HG02798 (cell line): ENCODE measurements at regions not wholly inside any gene's neighbourhood (a gene's known extent, or its start where the extent isn't known, plus 50 kb on each side); places are given as distances from the start of the nearest gene placed in this dataset.
"Not testable (repeated sequence)": the region's sequence is repeated elsewhere in the genome, so short reads cannot be mapped to it uniquely, and the experiment has no call there.

Source experiments
- ATAC-seq: cut with Tn5 transposase; IDR thresholded peaks from one replicate; pipeline ENCODE4 v1.9.1; 2021; ENCODE audit warnings: mild to moderate bottlenecking; ENCODE audit not compliant: unreplicated experiment, poor library complexity

GRCh38 chr13:101003566-101003965 lies 329.0 kb upstream of the TMTC4 start:
- ATAC-seq: no peak

DNA sequence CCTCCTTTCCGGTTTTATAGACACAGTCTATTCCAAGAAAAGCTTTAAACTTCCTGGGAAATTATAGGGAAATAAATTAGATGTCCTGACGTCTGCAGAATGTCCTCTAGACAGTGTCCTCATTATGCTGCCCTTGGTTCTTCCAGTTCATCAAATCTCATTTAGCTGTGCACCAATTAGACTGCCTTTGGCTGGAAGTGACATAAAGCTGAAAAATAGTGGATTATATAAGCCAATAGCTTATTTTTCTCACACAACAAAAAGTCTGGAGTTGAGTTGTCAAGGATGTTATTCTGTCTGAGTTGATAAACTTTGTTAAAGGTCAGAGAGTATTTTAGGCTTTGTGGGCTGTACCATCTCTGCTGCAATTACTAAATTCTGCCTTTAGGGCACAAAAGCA lies 314.8 kb upstream of the TMTC4 start:
- no peak for ATAC-seq

GRCh38 chr13:100988921-100989320 lies 314.3 kb upstream of the TMTC4 start:
- ATAC-seq: no peak

- ATAC-seq: no peak
Measured at GRCh38 chr13:100987948-100988347, 313.4 kb upstream of the TMTC4 start.

GRCh38 chr13:100986571-100986970 lies 312.0 kb upstream of the TMTC4 start:
- no peak for ATAC-seq

- ATAC-seq: no peak
Measured at GRCh38 chr13:100984085-100984705, 309.6 kb upstream of the TMTC4 start.

DNA sequence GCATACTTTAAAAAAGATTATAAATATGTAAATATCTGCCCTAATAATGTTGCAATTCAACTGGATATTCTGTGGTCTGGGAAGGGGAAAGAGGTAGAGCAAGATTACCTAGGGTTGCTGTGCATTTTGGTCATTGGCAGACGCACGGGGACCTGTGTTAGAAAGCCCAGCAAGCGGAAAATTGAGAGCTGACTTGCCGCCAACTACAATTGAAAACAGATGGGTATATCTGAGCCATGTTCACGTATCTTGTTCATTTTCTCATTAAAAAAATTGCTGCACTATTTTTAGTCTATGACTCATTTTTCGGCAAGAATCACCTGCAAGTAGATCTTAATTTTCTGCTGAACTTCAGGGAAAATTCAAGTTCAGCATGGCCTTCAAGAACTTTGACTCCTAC lies 308.5 kb upstream of the TMTC4 start:
- ATAC-seq: no peak

DNA sequence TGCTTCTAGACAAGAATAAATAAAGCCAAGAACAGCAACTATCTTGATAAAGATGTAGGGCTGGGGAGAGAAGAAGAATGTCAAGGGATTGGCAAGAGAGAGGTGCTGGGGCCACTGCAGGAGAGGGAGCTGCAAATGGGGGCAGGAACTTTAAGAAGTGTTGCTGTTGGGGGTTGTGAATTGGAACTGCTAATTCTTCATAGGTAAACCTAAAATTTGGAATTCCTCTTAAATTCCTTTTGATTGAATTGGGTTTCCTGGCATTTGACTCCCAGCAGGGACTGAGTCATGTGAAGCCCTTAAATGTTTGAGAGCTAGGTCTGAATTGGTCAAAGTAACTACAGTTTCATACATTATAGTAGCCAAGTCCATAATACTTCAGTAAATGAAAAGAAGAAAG lies 305.6 kb upstream of the TMTC4 start:
- no peak for ATAC-seq

GRCh38 chr13:100977841-100978240 lies 303.2 kb upstream of the TMTC4 start:
- no peak for ATAC-seq

DNA sequence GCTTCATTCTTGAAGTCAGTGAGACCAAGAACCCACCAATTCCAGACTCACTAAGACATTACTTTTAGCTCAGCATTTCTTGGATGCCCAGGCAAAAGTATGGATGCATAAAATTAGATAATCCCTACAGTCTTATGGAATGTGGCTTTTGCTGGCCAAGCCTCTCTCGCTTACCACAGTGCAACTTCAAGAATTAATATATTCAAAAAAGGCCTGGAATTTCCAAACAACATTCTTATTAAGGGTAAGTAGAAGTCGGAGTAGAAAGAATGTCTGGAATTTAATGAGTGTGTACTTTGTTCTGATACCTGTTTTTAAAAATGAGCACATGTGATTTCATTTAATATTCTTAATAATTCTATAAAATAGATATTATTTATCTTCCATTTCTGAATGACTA lies 302.4 kb upstream of the TMTC4 start:
- no peak for ATAC-seq

- not testable (repeated sequence) for ATAC-seq
Measured at GRCh38 chr13:100975666-100976065, 301.1 kb upstream of the TMTC4 start.

GRCh38 chr13:100962585-100962984 lies 288.0 kb upstream of the TMTC4 start:
- ATAC-seq: no peak

DNA sequence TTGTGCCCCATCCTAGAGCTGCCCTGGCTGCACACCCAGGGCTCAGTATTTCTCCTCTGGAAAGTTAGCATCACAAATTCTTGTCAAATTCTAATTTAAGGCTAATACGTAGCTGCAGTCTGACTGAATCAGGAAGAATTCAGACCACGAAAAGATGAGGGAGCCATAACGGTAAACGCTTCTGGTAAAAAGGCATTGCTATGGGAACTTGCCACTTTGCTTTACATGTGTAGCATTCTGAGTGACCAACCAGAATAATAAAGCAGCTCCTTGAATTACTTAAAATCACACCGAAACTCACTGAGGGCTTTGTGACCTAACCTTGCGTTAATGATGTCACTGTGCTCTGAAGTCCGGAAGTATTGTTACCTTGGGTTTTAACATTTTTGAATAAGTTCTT lies 286.6 kb upstream of the TMTC4 start:
- no peak for ATAC-seq

GRCh38 chr13:100958831-100959230 lies 284.2 kb upstream of the TMTC4 start:
- ATAC-seq: no peak

DNA sequence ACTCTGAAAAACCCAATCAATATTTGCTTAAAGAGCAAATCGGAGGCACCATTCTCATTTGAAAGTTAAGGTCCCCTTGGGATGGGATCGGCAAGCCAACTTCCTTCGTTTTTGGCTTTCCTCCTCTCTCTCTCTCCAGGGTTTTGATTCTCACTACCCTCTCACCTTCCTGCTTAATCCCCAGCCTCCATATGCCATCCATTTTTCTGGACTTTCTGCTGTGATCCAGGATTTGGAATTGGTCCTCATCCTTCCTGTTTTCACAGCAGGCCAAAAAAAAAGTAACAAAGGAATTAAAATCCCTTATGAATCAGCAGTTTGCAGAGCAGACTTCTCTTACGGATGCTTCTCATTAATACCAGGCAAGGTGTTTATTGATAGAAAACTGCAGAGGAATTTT lies 283.1 kb upstream of the TMTC4 start:
- ATAC-seq: no peak

GRCh38 chr13:100954430-100955305 lies 280.1 kb upstream of the TMTC4 start:
- ATAC-seq: no peak

DNA sequence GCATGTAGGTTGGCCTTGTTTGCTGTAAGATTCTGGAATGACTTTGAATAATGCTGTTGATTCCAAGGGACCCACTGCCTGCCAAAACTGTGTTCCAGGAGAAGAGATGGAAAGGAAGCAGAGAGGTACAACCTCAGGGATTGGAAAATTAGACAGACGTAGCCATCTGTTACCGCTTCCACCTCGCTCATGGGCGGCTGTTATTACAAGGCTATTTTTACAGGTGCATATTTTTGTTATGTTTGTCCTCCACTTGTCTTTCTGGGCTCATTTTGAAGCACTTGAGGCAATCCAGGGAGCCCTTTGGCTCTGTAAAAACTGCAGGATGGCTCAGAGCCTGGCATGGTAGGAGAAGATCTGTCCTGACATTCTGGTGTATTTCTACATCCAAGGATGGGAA lies 276.4 kb upstream of the TMTC4 start:
- ATAC-seq: no peak

DNA sequence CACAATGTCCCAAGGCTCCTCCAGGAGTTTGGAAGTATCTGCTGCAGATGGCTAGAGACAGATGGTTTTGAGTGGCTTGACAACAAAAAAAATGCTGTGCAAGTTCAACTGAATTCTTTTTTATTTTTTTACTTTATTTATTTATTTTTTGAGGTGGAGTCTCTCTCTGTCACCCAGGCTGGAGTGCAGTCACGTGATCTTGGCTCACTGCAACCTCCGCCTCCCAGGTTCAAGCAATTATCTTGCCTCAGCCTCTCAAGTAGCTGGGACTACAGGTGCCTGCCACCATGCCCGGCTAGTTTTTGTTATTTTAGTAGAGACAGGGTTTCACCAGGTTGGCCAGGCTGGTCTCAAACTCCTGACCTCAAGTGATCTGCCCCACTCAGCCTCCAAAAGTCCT lies 274.3 kb upstream of the TMTC4 start:
- ATAC-seq: not testable (repeated sequence)

- no peak for ATAC-seq
Measured at GRCh38 chr13:100946588-100946987, 272.0 kb upstream of the TMTC4 start.

GRCh38 chr13:100944791-100945345 lies 270.3 kb upstream of the TMTC4 start:
- no peak for ATAC-seq

DNA sequence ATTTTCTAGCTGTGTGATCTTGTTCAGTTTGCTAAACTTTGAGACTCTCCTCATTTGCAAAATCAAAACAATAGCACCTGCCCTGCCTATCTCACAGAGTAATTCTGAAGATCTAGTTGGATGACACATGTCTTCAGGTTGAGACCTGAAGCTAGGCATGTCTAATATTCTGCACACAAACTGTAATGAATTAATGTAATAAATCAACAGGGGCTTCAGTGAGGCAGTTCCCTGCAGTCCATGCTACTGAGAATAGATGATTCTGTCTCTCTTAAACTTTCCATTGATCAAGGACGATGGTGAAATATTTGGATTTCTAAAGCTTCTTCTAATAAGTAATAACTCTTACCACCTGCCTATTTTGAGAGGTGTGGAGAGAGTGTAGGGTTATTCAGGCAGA lies 268.1 kb upstream of the TMTC4 start:
- ATAC-seq: no peak
